HEK293T (cell line): ENCODE measurements at regions not wholly inside any gene's neighbourhood (a gene's known extent, or its start where the extent isn't known, plus 50 kb on each side); places are given as distances from the start of the nearest gene placed in this dataset.

Source experiments
- FOXA1 ChIP-seq: fragments of 450-650 bp; IDR thresholded peaks from 2 replicates; pipeline ENCODE4 v1.6.1; 2016; ENCODE audit warnings: mild to moderate bottlenecking
- FOXK2 ChIP-seq: fragments of 450-650 bp; IDR thresholded peaks from 2 replicates; pipeline ENCODE4 v1.6.1; 2016; ENCODE audit warnings: mild to moderate bottlenecking
- FOXM1 ChIP-seq: fragments of 450-650 bp; IDR thresholded peaks from 2 replicates; pipeline ENCODE4 v1.6.1; 2017; ENCODE audit warnings: mild to moderate bottlenecking, borderline replicate concordance
- L3MBTL2 ChIP-seq: fragments of 450-650 bp; conservative IDR thresholded peaks from 2 replicates; pipeline ENCODE4 v1.6.1; 2016; ENCODE audit warnings: mild to moderate bottlenecking
- SUZ12 ChIP-seq: fragments of 450-650 bp; IDR thresholded peaks from 2 replicates; pipeline ENCODE4 v1.6.1; 2016; ENCODE audit warnings: mild to moderate bottlenecking

DNA sequence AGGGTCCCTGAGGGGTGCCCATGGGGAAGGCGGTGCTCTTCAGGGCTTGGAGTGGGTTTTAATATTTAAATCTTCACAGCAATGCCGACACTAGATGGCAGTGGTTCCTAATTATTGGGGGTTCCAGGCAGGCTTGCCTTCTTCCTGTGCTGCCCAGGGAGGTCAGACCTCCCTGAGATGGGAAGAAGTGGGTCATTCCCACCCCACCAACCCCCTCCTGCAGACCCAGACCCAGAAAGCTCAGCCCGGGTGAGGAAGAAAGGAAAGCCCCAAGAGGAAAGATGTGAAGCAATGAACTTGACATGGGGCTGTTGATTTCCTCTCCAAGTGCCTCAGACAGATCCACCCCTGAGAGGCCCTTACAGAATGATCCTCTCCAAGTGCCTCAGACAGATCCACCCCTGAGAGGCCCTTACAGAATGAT, 85.1 kb upstream of the LANCL2 start:
- TF ChIP-seq FOXM1 = no peak
- TF ChIP-seq FOXA1 = no peak
- no peak for TF ChIP-seq FOXK2
- TF ChIP-seq L3MBTL2 = no peak
- TF ChIP-seq SUZ12 = no peak
